ENCODE measurements at regions not wholly inside any gene's neighbourhood (a gene's known extent, or its start where the extent isn't known, plus 50 kb on each side); places are given as distances from the start of the nearest gene placed in this dataset.

DNA sequence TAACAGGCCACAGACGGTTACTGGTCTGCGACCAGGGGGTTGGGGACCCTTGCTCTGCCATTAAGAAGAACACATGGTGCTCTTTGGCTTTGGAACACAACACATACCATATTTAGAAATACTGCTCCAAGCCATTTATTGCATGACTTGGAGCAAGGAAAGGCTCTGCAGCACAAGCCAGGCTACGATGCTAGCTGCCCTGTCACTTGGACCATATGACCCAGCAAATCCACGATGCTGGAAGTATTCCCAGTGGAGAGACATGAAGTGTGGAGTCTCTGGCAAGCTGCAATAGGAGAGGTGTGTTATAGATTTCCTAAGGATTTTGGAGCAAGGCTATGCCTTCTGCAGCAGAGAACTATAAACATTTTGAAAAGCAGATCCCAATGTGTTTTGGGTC, 171.2 kb downstream of the HAUS1 start:
- no peaks in the 10 kb centered on the region for H3K27me3 Mint-ChIP-seq (ENCODE audit: low read depth)
- H3K9me3 Mint-ChIP-seq, result no peaks in the 10 kb centered on the region
- peaks cover 23% of the 10 kb centered on the region for H3K4me1 Mint-ChIP-seq
- no peak overlapping the region for H3K27ac Mint-ChIP-seq
- no peak for DNase-seq (ENCODE audit: low spot score in 2 of 2, unreplicated experiment in 2 of 2)
- H3K4me3 Mint-ChIP-seq, result no peak overlapping the region
- H3K36me3 Mint-ChIP-seq, result no peaks in the 10 kb centered on the region
- TF ChIP-seq, protein P1, sequence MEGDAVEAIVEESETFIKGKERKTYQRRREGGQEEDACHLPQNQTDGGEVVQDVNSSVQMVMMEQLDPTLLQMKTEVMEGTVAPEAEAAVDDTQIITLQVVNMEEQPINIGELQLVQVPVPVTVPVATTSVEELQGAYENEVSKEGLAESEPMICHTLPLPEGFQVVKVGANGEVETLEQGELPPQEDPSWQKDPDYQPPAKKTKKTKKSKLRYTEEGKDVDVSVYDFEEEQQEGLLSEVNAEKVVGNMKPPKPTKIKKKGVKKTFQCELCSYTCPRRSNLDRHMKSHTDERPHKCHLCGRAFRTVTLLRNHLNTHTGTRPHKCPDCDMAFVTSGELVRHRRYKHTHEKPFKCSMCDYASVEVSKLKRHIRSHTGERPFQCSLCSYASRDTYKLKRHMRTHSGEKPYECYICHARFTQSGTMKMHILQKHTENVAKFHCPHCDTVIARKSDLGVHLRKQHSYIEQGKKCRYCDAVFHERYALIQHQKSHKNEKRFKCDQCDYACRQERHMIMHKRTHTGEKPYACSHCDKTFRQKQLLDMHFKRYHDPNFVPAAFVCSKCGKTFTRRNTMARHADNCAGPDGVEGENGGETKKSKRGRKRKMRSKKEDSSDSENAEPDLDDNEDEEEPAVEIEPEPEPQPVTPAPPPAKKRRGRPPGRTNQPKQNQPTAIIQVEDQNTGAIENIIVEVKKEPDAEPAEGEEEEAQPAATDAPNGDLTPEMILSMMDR (IDR thresholded peaks at IDR 0.05; ENCODE audit: unreplicated experiment), result no peak

DNA sequence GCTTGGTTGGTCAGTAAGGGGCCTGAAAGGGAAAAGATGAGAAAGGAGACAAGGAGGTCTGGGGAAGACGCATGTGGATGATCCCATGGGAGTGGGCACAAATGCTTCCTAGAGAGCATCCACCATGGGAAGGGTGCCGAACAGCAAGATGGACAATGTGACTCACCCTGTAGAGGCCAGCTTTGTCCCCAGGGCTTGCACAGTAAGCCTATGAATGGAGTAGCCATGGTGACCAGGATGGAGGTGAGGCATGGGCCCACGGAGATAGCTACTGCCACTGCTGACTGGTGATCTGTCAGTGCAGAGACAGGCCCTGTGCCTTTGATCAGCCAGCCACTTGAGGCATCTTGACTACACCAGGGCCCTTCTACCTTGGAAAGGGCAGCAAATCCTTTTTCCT, 172.6 kb downstream of the HAUS1 start:
- Mint-ChIP-seq H3K36me3 (no peaks in the 10 kb centered on the region), H3K9me3 (no peaks in the 10 kb centered on the region), H3K27ac (no peak overlapping the region), H3K4me3 (no peak overlapping the region), H3K27me3 (ENCODE audit: low read depth) (no peaks in the 10 kb centered on the region), H3K4me1 (peaks cover 23% of the 10 kb centered on the region)
- TF ChIP-seq, protein P1 (IDR thresholded peaks at IDR 0.05; ENCODE audit: unreplicated experiment), result no peak
- DNase-seq (ENCODE audit: low spot score in 2 of 2, unreplicated experiment in 2 of 2), result no peak

DNA sequence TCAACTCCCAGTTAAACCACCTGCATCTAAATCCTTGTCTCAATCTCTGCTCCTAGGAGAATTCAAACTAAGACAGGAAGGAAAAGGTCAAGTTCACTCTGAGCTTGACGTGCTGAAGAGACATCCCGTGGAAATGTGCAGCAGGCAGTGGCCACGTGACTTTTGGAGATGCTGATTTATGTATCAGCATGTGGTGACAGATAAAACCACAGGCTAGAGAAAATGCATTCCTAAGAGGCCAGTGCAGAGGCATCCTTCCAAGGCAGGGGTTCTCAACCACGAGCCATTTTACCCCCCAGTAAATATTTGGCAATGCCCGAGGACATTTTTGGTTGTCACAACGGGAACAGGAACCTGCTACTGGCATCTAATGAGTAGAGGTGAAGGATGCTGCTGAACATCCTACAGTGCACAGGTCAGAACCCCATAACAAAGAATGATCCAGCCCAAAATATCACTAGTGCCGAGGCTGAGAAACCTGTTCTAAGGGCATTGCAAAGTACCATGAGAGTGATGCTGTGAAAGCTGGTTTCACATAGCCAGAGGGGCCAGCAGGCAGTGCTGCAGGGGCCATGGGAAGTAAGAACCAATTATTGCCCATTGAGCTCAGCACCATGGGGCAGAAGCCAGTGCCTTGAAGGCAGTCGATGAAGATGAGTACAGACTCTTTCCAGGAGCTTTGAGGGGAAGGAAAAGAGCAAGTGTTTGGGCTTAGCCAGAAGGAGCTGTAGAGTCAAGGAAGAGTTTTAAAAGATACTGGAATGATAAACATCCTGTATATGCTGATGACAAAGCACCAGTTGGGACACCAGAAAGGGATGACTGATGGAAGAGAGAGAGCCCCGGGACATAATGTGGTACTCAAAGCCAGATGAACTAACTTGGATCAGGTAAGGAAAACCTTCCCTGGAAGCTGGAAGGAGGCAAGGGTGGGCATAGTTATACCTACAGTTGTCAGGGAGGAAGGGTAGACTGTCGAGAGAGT, 174.6 kb downstream of the HAUS1 start:
- H3K9me3 Mint-ChIP-seq, result no peaks in the 10 kb centered on the region
- no peak for DNase-seq (ENCODE audit: low spot score in 2 of 2, unreplicated experiment in 2 of 2)
- H3K36me3 Mint-ChIP-seq, result no peaks in the 10 kb centered on the region
- H3K4me1 Mint-ChIP-seq, result peaks cover 14% of the 10 kb centered on the region
- TF ChIP-seq, protein P1 (IDR thresholded peaks at IDR 0.05; ENCODE audit: unreplicated experiment), result no peak
- no peak overlapping the region for H3K27ac Mint-ChIP-seq
- no peaks in the 10 kb centered on the region for H3K27me3 Mint-ChIP-seq (ENCODE audit: low read depth)
- H3K4me3 Mint-ChIP-seq, result no peak overlapping the region

DNA sequence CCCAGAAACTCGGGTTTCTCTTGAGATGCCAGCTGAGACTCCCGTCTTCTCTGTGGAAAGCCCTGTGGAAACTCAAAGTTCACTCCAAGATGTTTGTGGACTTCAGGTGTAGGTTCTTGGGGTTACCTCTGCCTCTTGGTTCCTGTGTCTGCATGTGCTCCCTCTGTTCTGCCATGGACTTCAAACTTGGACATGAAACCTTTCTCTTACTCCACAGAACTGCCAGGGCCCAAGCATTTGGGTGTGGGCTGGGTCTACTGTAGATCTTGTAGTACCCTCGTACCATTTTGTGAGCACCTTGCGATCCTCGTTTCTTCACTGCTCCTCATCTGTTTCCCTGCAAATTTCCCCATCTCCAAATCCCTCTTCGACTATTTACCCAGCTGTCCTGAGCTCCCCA, 175.5 kb downstream of the HAUS1 start:
- H3K9me3 Mint-ChIP-seq, result no peaks in the 10 kb centered on the region
- H3K4me3 Mint-ChIP-seq, result no peak overlapping the region
- H3K36me3 Mint-ChIP-seq, result no peaks in the 10 kb centered on the region
- TF ChIP-seq, protein P1 (IDR thresholded peaks at IDR 0.05; ENCODE audit: unreplicated experiment), result no peak
- H3K27ac Mint-ChIP-seq, result no peak overlapping the region
- peaks cover 3% of the 10 kb centered on the region for H3K27me3 Mint-ChIP-seq (ENCODE audit: low read depth)
- H3K4me1 Mint-ChIP-seq, result peaks cover 8% of the 10 kb centered on the region
- DNase-seq (ENCODE audit: low spot score in 2 of 2, unreplicated experiment in 2 of 2), result no peak

DNA sequence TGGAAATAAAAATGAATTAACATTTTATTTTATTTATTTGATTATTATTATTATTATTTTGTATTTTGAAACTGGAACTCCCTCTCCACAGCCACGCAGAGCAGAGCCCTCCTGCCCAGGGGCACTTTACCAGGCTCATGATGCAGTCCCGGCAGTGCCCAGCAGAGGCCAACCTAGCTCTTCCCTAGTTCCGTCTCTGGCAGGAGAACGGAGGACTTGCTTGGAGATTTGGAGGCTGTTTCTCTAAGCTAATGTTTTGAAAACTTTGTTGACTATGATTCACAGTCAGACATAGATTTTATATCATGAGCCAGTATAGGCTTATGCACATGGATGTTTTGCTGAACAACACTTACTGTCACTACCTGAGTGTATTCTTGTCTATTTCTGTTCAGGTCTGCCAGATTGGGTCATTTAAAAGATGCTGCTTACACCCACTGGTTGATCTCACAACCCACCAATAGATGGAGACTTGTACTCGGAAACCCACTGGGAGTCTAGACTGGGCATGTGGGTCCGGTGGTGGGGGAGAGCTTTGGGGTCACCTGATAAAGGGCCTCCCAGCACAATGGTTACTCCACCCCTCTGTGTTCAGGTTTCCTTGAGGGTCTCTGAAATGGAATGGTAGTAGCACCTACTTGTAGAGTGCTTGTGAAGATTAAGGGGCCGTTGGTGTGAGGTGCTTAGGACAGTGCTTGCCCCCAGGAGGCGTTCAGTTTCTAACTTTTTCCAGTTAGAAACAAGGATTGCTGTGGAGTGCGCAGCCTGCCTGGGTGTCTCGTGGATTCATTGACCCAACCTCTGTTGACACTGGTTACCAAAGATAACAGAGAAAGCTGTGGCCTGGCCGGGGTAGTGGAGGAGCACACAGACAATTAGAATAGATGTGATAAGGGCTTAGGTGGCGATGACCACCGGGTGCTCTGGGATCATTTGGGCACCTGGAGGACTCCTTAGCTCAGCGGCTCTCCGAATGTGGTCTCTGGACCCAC, 177.3 kb downstream of the HAUS1 start:
- TF ChIP-seq, protein P1 (IDR thresholded peaks at IDR 0.05; ENCODE audit: unreplicated experiment), result peak; percentile 92
- peak; percentile 40 to 82 for DNase-seq (ENCODE audit: low spot score in 2 of 2, unreplicated experiment in 2 of 2)
- Mint-ChIP-seq H3K27me3 (ENCODE audit: low read depth) (peaks cover 3% of the 10 kb centered on the region), H3K36me3 (no peaks in the 10 kb centered on the region), H3K4me1 (peaks cover 8% of the 10 kb centered on the region), H3K4me3 (no peak overlapping the region), H3K27ac (no peak overlapping the region), H3K9me3 (no peaks in the 10 kb centered on the region)
